ENCODE measurements at regions not wholly inside any gene's neighbourhood (a gene's known extent, or its start where the extent isn't known, plus 50 kb on each side); places are given as distances from the start of the nearest gene placed in this dataset.

DNA sequence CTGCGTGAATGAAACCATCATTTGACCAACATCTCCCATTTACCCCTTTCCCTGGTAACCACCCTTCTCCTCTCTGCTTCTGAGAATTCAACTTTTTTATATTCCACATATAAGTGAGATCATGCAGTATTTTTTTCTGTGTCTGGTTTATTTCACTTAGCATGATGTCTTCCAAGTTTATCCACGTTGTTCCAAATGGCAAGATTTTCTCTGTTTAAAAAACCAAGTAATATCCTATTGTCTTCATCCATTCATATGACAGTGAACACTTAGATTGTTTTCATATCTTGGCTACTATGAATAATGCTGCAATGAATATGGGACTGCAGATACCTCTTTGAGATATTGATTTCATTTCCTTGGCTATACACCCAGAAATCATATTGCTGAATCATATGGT is 362.4 kb upstream of the SLC7A11 start:
- no peak for TF ChIP-seq CTCF (IDR thresholded peaks at IDR 0.05; ENCODE audit: low read depth, low read length)

GRCh38 chr4:138602664-138603063 is 360.5 kb upstream of the SLC7A11 start:
- TF ChIP-seq CTCF (IDR thresholded peaks at IDR 0.05; ENCODE audit: low read depth, low read length) = no peak
- H3K4me3 ChIP-seq (ENCODE audit: low read depth, low read length) = no peak overlapping the region

More for the DNA sequence above, 362.4 kb upstream of the SLC7A11 start:
- no peak overlapping the region for H3K4me3 ChIP-seq (ENCODE audit: low read depth, low read length)

DNA sequence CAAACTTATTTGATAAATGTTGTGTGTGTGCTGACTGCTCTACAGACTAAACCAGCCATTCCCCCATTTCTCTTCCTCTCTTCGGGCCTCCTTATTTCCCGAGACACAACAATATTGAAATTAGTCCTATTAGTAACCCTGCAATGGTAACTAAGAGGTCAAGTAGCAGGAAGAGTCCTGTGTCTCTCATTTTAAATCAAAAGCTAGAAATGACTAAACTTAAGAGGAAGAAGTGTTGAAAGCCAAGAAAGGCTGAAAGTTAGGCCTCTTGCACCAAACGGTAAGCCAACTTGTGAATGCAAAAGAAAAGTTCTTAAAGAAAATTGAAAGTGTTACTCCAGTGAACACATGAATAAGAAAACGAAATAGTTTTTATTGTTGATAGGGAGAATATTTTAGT is 357.8 kb upstream of the SLC7A11 start:
- TF ChIP-seq CTCF (IDR thresholded peaks at IDR 0.05; ENCODE audit: low read depth, low read length) = no peak
- H3K4me3 ChIP-seq (ENCODE audit: low read depth, low read length) = no peak overlapping the region

GRCh38 chr4:138598226-138598625 is 356.1 kb upstream of the SLC7A11 start:
- TF ChIP-seq CTCF (IDR thresholded peaks at IDR 0.05; ENCODE audit: low read depth, low read length) = no peak
- no peak overlapping the region for H3K4me3 ChIP-seq (ENCODE audit: low read depth, low read length)

- no peak for TF ChIP-seq CTCF (IDR thresholded peaks at IDR 0.05; ENCODE audit: low read depth, low read length)
- no peak overlapping the region for H3K4me3 ChIP-seq (ENCODE audit: low read depth, low read length)
Measured at GRCh38 chr4:138596896-138597295, 354.7 kb upstream of the SLC7A11 start.

GRCh38 chr4:138595731-138596460 is 353.7 kb upstream of the SLC7A11 start:
- TF ChIP-seq CTCF (IDR thresholded peaks at IDR 0.05; ENCODE audit: low read depth, low read length) = no peak
- no peak overlapping the region for H3K4me3 ChIP-seq (ENCODE audit: low read depth, low read length)

DNA sequence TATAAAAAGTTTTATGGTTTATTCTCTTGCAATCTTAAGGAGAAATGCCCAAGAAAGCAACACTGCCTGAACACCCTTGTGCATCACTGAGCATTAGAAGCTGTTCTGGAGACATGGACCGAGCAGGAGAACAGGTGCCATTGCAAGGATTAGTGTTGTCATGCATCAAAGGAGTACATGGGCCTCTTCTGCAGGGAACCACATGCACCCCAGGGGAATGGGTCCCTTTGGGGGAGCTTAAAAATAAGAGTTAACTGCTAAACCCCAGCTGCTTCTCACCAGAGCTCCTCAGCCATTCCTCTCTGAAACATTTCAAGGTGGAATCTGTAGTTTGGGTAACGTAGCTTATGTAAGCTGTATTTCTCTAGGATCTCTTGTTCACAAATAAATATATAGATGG is 353.0 kb upstream of the SLC7A11 start:
- no peak overlapping the region for H3K4me3 ChIP-seq (ENCODE audit: low read depth, low read length)
- no peak for TF ChIP-seq CTCF (IDR thresholded peaks at IDR 0.05; ENCODE audit: low read depth, low read length)
